ENCODE measurements at regions not wholly inside any gene's neighbourhood (a gene's known extent, or its start where the extent isn't known, plus 50 kb on each side); places are given as distances from the start of the nearest gene placed in this dataset.
A peak's percentile ranks its signal among the peaks of the same experiment; 100 is the strongest.

DNA sequence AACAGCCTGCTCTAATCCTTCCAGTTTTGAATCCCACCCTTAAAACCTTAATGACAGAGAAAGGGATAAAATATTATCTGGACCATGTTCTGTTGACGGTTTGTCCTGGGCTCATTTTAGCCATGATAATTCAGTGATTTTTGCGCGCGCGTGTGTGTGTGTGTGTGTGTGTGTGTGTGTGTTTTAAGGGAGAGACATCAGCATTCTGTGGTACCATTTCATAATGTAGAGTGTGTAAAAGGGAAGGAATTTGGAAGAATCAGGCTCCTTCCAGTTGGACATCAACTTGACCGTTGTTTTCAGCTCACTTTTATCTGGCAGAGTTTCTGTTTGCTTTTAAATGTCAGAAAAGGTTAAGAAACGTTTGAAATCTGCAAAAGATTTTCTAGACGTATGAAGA, 535.5 kb downstream of the TNS1 start:
- Histone ChIP-seq H3K36me3 (replicated peaks in 1 of 2; ENCODE audit: control insufficient read depth in 2 of 2, insufficient read depth in 2 of 2, low read length in 2 of 2) (no peaks in the 10 kb centered on the region), H2BK120ac (ENCODE audit: low read depth, low read length) (no peak overlapping the region), H3K9ac (ENCODE audit: low read depth, low read length, poor library complexity) (no peak overlapping the region), H3K79me1 (ENCODE audit: low read depth, low read length) (no peaks in the 10 kb centered on the region), H2AFZ (ENCODE audit: low read length) (no peak overlapping the region), H3K4me1 (ENCODE audit: control insufficient read depth in 2 of 2, insufficient read depth in 1 of 2, low read depth in 1 of 2, low read length in 2 of 2) (peaks cover 3 to 9% of the 10 kb centered on the region in 2 donors), H2BK15ac (ENCODE audit: low read length) (no peak overlapping the region), H3K27ac (replicated peaks; ENCODE audit: low read length) (no peak overlapping the region), H3K4me3 (ENCODE audit: low read length in 2 of 2) (no peak overlapping the region), H4K91ac (ENCODE audit: low read depth, low read length, poor library complexity) (no peak overlapping the region), H3K14ac (ENCODE audit: low read length) (no peak overlapping the region), H3K4ac (ENCODE audit: low read length) (no peak overlapping the region), H2BK5ac (ENCODE audit: low read length) (no peak overlapping the region), H2AK5ac (ENCODE audit: low read depth, low read length) (no peak overlapping the region), H3K23ac (ENCODE audit: low read depth, low read length, poor library complexity) (no peak overlapping the region), H3K4me2 (ENCODE audit: insufficient read depth, low read length, poor library complexity, severe bottlenecking) (no peak overlapping the region), H3K18ac (ENCODE audit: low read length) (no peak overlapping the region), H4K8ac (ENCODE audit: low read depth, low read length) (no peak overlapping the region), H2BK12ac (ENCODE audit: low read length) (no peak overlapping the region), H3K27me3 (ENCODE audit: control insufficient read depth in 3 of 3, insufficient read depth in 3 of 3, low read depth in 1 of 3, low read length in 3 of 3) (no peaks in the 10 kb centered on the region), H3K9me3 (replicated peaks in 1 of 2; ENCODE audit: control insufficient read depth in 2 of 2, insufficient read depth in 1 of 2, low read depth in 1 of 2, low read length in 2 of 2) (no peaks in the 10 kb centered on the region)
- no CpG with 5 or more reads among the region's 8 CpGs for WGBS, 2 donors (ENCODE audit: extremely low coverage in 2 of 2, insufficient read length in 2 of 2, insufficient replicate concordance in 1 of 2)
- no peak for DNase-seq (ENCODE audit: low spot score)

DNA sequence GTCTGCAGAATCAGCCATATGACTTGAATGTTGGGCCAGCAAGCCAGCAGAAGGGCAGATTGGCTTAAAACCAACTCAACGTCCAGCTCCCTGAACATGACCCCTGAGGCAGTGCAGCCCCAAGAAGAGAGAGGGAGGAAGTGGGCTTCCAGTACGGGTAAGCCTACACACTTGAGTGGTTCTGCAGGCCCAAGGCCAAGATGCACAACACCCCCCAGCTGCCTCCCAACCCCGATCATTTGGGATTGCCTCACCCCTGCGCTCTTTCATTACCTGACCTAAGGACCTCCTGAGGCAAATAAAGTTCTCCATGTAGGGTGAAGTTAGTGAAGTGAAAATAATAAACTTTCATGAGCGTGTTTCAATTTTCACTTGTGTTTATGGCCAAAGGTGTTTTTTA, 536.0 kb downstream of the TNS1 start:
- Histone ChIP-seq H3K27me3 (ENCODE audit: control insufficient read depth in 3 of 3, insufficient read depth in 3 of 3, low read depth in 1 of 3, low read length in 3 of 3) (no peaks in the 10 kb centered on the region), H3K4me2 (ENCODE audit: insufficient read depth, low read length, poor library complexity, severe bottlenecking) (no peak overlapping the region), H3K23ac (ENCODE audit: low read depth, low read length, poor library complexity) (no peak overlapping the region), H3K14ac (ENCODE audit: low read length) (no peak overlapping the region), H3K4ac (ENCODE audit: low read length) (no peak overlapping the region), H3K18ac (ENCODE audit: low read length) (peak overlapping the region; percentile 39), H2BK15ac (ENCODE audit: low read length) (no peak overlapping the region), H3K9me3 (replicated peaks in 1 of 2; ENCODE audit: control insufficient read depth in 2 of 2, insufficient read depth in 1 of 2, low read depth in 1 of 2, low read length in 2 of 2) (no peaks in the 10 kb centered on the region), H4K91ac (ENCODE audit: low read depth, low read length, poor library complexity) (no peak overlapping the region), H3K79me1 (ENCODE audit: low read depth, low read length) (no peaks in the 10 kb centered on the region), H2AFZ (ENCODE audit: low read length) (no peak overlapping the region), H3K4me3 (ENCODE audit: low read length in 2 of 2) (no peak overlapping the region), H2BK5ac (ENCODE audit: low read length) (no peak overlapping the region), H3K36me3 (replicated peaks in 1 of 2; ENCODE audit: control insufficient read depth in 2 of 2, insufficient read depth in 2 of 2, low read length in 2 of 2) (no peaks in the 10 kb centered on the region), H2BK12ac (ENCODE audit: low read length) (no peak overlapping the region), H3K27ac (replicated peaks; ENCODE audit: low read length) (no peak overlapping the region), H2BK120ac (ENCODE audit: low read depth, low read length) (no peak overlapping the region), H2AK5ac (ENCODE audit: low read depth, low read length) (no peak overlapping the region), H3K9ac (ENCODE audit: low read depth, low read length, poor library complexity) (peak overlapping the region; percentile 10), H4K8ac (ENCODE audit: low read depth, low read length) (no peak overlapping the region), H3K4me1 (ENCODE audit: control insufficient read depth in 2 of 2, insufficient read depth in 1 of 2, low read depth in 1 of 2, low read length in 2 of 2) (peaks cover 3 to 14% of the 10 kb centered on the region in 2 donors)
- WGBS, 2 donors (ENCODE audit: extremely low coverage in 2 of 2, insufficient read length in 2 of 2, insufficient replicate concordance in 1 of 2), result no CpG with 5 or more reads among the region's 5 CpGs
- DNase-seq (ENCODE audit: low spot score), result no peak

DNA sequence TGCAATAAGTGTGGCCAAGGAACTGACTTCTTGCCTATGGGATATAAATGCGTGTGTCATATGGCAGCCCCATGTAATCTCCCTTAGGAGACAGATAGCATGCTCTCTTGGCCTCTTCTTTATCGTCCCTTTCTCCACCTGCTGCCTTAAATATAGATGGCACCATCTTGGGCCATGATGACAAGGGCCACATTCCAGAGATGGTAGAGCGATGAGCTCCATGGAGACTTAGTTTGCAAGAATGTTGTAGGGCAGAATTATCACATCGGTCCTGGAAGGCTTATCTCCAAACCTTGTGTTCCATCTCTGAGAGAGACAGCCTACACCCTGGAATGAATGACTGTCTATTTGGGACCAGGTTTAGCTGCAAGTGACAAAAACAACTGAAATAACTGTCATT, 536.7 kb downstream of the TNS1 start:
- Histone ChIP-seq H3K14ac (ENCODE audit: low read length) (no peak overlapping the region), H2AFZ (ENCODE audit: low read length) (no peak overlapping the region), H2AK5ac (ENCODE audit: low read depth, low read length) (no peak overlapping the region), H3K23ac (ENCODE audit: low read depth, low read length, poor library complexity) (no peak overlapping the region), H3K4me3 (ENCODE audit: low read length in 2 of 2) (no peak overlapping the region), H3K9ac (ENCODE audit: low read depth, low read length, poor library complexity) (no peak overlapping the region), H2BK15ac (ENCODE audit: low read length) (no peak overlapping the region), H3K9me3 (replicated peaks in 1 of 2; ENCODE audit: control insufficient read depth in 2 of 2, insufficient read depth in 1 of 2, low read depth in 1 of 2, low read length in 2 of 2) (no peaks in the 10 kb centered on the region), H3K4me1 (ENCODE audit: control insufficient read depth in 2 of 2, insufficient read depth in 1 of 2, low read depth in 1 of 2, low read length in 2 of 2) (peaks cover 3 to 20% of the 10 kb centered on the region in 2 donors), H3K4me2 (ENCODE audit: insufficient read depth, low read length, poor library complexity, severe bottlenecking) (no peak overlapping the region), H3K27me3 (ENCODE audit: control insufficient read depth in 3 of 3, insufficient read depth in 3 of 3, low read depth in 1 of 3, low read length in 3 of 3) (no peaks in the 10 kb centered on the region), H2BK120ac (ENCODE audit: low read depth, low read length) (no peak overlapping the region), H4K8ac (ENCODE audit: low read depth, low read length) (no peak overlapping the region), H2BK12ac (ENCODE audit: low read length) (no peak overlapping the region), H3K18ac (ENCODE audit: low read length) (no peak overlapping the region), H2BK5ac (ENCODE audit: low read length) (no peak overlapping the region), H3K27ac (replicated peaks; ENCODE audit: low read length) (no peak overlapping the region), H3K79me1 (ENCODE audit: low read depth, low read length) (no peaks in the 10 kb centered on the region), H3K4ac (ENCODE audit: low read length) (no peak overlapping the region), H4K91ac (ENCODE audit: low read depth, low read length, poor library complexity) (no peak overlapping the region), H3K36me3 (replicated peaks in 1 of 2; ENCODE audit: control insufficient read depth in 2 of 2, insufficient read depth in 2 of 2, low read length in 2 of 2) (no peaks in the 10 kb centered on the region)
- no peak for DNase-seq (ENCODE audit: low spot score)
- no CpG with 5 or more reads among the region's 4 CpGs for WGBS, 2 donors (ENCODE audit: extremely low coverage in 2 of 2, insufficient read length in 2 of 2, insufficient replicate concordance in 1 of 2)

DNA sequence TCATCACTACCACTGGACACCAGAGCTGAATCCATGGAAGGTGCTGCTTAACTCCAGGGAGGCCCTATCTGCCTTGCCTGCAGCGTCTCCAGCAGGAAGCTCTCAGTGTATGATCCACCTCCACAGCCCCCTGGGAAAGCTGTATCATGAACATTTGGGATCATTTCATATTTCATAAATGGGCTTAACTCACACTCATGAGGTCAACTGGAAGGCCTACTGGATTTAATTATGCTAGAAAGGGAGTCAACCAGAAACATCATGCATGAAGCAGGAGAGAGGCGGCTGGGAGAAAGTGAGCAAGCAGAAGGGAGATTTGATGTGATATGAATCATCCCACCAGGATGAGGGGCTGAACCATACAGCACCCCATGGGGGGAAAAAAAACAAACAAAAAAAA, 537.7 kb downstream of the TNS1 start:
- no peak overlapping the region for H3K18ac ChIP-seq (ENCODE audit: low read length)
- no peak overlapping the region for H3K23ac ChIP-seq (ENCODE audit: low read depth, low read length, poor library complexity)
- no peak overlapping the region for H2AK5ac ChIP-seq (ENCODE audit: low read depth, low read length)
- peaks cover 3 to 20% of the 10 kb centered on the region in 2 donors for H3K4me1 ChIP-seq (ENCODE audit: control insufficient read depth in 2 of 2, insufficient read depth in 1 of 2, low read depth in 1 of 2, low read length in 2 of 2)
- no peak overlapping the region for H3K9ac ChIP-seq (ENCODE audit: low read depth, low read length, poor library complexity)
- no peak overlapping the region for H3K14ac ChIP-seq (ENCODE audit: low read length)
- H3K36me3 ChIP-seq (replicated peaks in 1 of 2; ENCODE audit: control insufficient read depth in 2 of 2, insufficient read depth in 2 of 2, low read length in 2 of 2), result no peaks in the 10 kb centered on the region
- H4K8ac ChIP-seq (ENCODE audit: low read depth, low read length), result no peak overlapping the region
- no peak overlapping the region for H3K27ac ChIP-seq (replicated peaks; ENCODE audit: low read length)
- no peak overlapping the region for H2AFZ ChIP-seq (ENCODE audit: low read length)
- no CpG with 5 or more reads among the region's 2 CpGs for WGBS, 2 donors (ENCODE audit: extremely low coverage in 2 of 2, insufficient read length in 2 of 2, insufficient replicate concordance in 1 of 2)
- no peaks in the 10 kb centered on the region for H3K79me1 ChIP-seq (ENCODE audit: low read depth, low read length)
- no peak overlapping the region for H2BK15ac ChIP-seq (ENCODE audit: low read length)
- H2BK120ac ChIP-seq (ENCODE audit: low read depth, low read length), result no peak overlapping the region
- H3K4me3 ChIP-seq (ENCODE audit: low read length in 2 of 2), result no peak overlapping the region
- no peak overlapping the region for H3K4ac ChIP-seq (ENCODE audit: low read length)
- H2BK12ac ChIP-seq (ENCODE audit: low read length), result no peak overlapping the region
- no peaks in the 10 kb centered on the region for H3K27me3 ChIP-seq (ENCODE audit: control insufficient read depth in 3 of 3, insufficient read depth in 3 of 3, low read depth in 1 of 3, low read length in 3 of 3)
- H4K91ac ChIP-seq (ENCODE audit: low read depth, low read length, poor library complexity), result no peak overlapping the region
- H3K4me2 ChIP-seq (ENCODE audit: insufficient read depth, low read length, poor library complexity, severe bottlenecking), result no peak overlapping the region
- no peaks in the 10 kb centered on the region for H3K9me3 ChIP-seq (replicated peaks in 1 of 2; ENCODE audit: control insufficient read depth in 2 of 2, insufficient read depth in 1 of 2, low read depth in 1 of 2, low read length in 2 of 2)
- no peak for DNase-seq (ENCODE audit: low spot score)
- H2BK5ac ChIP-seq (ENCODE audit: low read length), result no peak overlapping the region

All from neuronal stem cell (in vitro differentiated cells).